PFSK-1 (cell line): ENCODE measurements at regions not wholly inside any gene's neighbourhood (a gene's known extent, or its start where the extent isn't known, plus 50 kb on each side); places are given as distances from the start of the nearest gene placed in this dataset.

Experiments
- FOXP2 ChIP-seq: optimal IDR thresholded peaks from 2 replicates; pipeline ENCODE3; 2011; ENCODE audit warnings: borderline replicate concordance, control low read depth, inconsistent platforms; ENCODE audit not compliant: insufficient read depth; ENCODE audit errors: extremely low read length, extremely low read depth
- POLR2AphosphoS5 ChIP-seq: IDR thresholded peaks from 2 replicates; pipeline ENCODE4 v1.6.1; 2012; ENCODE audit warnings: low read depth, mild to moderate bottlenecking, control low read depth, low read length, moderate library complexity
- SIN3A ChIP-seq: IDR thresholded peaks from 2 replicates; pipeline ENCODE4 v1.6.1; 2012; ENCODE audit warnings: mild to moderate bottlenecking, low read length, moderate library complexity, borderline replicate concordance; ENCODE audit not compliant: insufficient read depth
- TAF1 ChIP-seq: IDR thresholded peaks from 2 replicates; pipeline ENCODE4 v1.6.1; 2012; ENCODE audit warnings: low read length, control low read depth, borderline replicate concordance; ENCODE audit not compliant: insufficient read depth
- TF ChIP-seq, protein P1 (sequence below), 2 experiments: IDR thresholded peaks; 2 replicates each; pipeline versions ENCODE4 v1.6.1 to v1.8.0; 2011 to 2012; ENCODE audit warnings: low read depth in 2 of 2, low read length in 2 of 2, control low read depth in 1 of 2, inconsistent platforms in 1 of 2, mild to moderate bottlenecking in 1 of 2, moderate library complexity in 1 of 2; ENCODE audit not compliant: insufficient read depth in 1 of 2

DNA sequence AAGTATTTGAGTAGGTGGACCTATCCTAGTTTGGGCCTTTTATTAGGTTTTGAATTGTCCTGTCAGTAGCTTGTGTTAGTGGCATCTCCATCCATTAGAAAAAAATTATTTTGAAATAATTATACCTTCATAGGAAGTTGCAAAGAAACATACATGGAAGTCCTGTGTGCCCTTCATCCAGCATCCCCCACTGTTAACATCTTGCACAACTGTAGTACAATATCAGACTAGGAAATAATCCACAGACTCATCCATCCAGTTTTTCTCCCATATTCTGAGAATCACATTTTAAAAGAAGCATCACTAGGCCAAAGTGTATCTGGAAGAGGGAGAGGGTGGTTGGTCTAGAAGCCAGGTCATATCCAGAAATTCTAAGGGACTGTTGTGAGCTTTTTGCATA lies 155.5 kb upstream of the ROPN1 start:
- TF ChIP-seq TAF1 (no peak), SIN3A (no peak), FOXP2 (no peak), POLR2AphosphoS5 (no peak)
- TF ChIP-seq, protein P1, sequence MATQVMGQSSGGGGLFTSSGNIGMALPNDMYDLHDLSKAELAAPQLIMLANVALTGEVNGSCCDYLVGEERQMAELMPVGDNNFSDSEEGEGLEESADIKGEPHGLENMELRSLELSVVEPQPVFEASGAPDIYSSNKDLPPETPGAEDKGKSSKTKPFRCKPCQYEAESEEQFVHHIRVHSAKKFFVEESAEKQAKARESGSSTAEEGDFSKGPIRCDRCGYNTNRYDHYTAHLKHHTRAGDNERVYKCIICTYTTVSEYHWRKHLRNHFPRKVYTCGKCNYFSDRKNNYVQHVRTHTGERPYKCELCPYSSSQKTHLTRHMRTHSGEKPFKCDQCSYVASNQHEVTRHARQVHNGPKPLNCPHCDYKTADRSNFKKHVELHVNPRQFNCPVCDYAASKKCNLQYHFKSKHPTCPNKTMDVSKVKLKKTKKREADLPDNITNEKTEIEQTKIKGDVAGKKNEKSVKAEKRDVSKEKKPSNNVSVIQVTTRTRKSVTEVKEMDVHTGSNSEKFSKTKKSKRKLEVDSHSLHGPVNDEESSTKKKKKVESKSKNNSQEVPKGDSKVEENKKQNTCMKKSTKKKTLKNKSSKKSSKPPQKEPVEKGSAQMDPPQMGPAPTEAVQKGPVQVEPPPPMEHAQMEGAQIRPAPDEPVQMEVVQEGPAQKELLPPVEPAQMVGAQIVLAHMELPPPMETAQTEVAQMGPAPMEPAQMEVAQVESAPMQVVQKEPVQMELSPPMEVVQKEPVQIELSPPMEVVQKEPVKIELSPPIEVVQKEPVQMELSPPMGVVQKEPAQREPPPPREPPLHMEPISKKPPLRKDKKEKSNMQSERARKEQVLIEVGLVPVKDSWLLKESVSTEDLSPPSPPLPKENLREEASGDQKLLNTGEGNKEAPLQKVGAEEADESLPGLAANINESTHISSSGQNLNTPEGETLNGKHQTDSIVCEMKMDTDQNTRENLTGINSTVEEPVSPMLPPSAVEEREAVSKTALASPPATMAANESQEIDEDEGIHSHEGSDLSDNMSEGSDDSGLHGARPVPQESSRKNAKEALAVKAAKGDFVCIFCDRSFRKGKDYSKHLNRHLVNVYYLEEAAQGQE (IDR thresholded peaks at IDR 0.05; ENCODE audit: insufficient read depth in 1 of 2, low read depth in 2 of 2, low read length in 2 of 2), result no peak

DNA sequence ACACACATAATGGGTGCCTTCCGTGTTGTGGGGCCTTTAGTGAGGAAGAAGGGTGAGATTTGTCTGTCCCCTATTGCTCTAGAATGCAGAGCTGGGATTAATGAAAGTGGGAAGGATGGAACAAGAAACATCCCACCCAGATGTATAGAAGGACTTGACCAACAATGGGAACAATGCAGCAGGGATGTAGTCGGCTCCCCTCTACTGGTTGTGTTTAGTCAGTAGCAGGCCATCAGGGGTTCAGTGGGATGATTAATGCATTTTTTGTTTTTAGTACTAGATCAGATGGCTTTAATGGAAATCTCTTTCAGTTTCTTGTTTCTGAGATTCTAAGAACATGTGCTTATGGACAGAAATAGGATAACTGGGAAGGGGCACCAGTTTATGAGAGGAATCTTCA lies 156.0 kb upstream of the ROPN1 start:
- TF ChIP-seq TAF1 (no peak), SIN3A (no peak), POLR2AphosphoS5 (no peak), FOXP2 (no peak)
- TF ChIP-seq, protein P1 (IDR thresholded peaks at IDR 0.05; ENCODE audit: insufficient read depth in 1 of 2, low read depth in 2 of 2, low read length in 2 of 2), result no peak

GRCh38 chr3:124149081-124149480 lies 157.2 kb upstream of the ROPN1 start:
- TF ChIP-seq FOXP2 (no peak), POLR2AphosphoS5 (no peak), TAF1 (no peak), SIN3A (no peak)
- TF ChIP-seq, protein P1 (IDR thresholded peaks at IDR 0.05; ENCODE audit: insufficient read depth in 1 of 2, low read depth in 2 of 2, low read length in 2 of 2), result no peak

- no peak for TF ChIP-seq POLR2AphosphoS5
- TF ChIP-seq FOXP2, result no peak
- TF ChIP-seq, protein P1 (IDR thresholded peaks at IDR 0.05; ENCODE audit: insufficient read depth in 1 of 2, low read depth in 2 of 2, low read length in 2 of 2), result no peak
- no peak for TF ChIP-seq TAF1
- no peak for TF ChIP-seq SIN3A
Observed at GRCh38 chr3:124149771-124150170, 157.8 kb upstream of the ROPN1 start.
